HepG2 (cell line): ENCODE measurements at regions not wholly inside any gene's neighbourhood (a gene's known extent, or its start where the extent isn't known, plus 50 kb on each side); places are given as distances from the start of the nearest gene placed in this dataset.

Experiments
- ATAC-seq: fragments of 200-7000 bp; cut with Tn5 transposase; 3 replicates; pipeline ENCODE4 v1.9.1; 2020; ENCODE audit warnings: mild to moderate bottlenecking, moderate library complexity
- BruUV-seq: library from RNA; stranded (reverse); fragments of 400-500 nt; replicated peaks from 2 replicates; lab custom pipeline; 2021; lab: Mats Ljungman, UMichigan
- CTCF ChIA-PET: fragments of 300-600 bp; formaldehyde crosslinking; extraction: SDS; loops from one replicate; lab custom pipeline; 2021; ENCODE audit warnings: low total read pairs, inconsistent platforms, low intra/inter-chr PET ratio; lab: Yijun Ruan, JAX
- POLR2A ChIA-PET: fragments of 350-600 bp; sonication (Branson Sonifier 250); formaldehyde crosslinking; loops from one replicate; lab custom pipeline; 2020; ENCODE audit warnings: antibody characterized with exemption, inconsistent platforms; lab: Yijun Ruan, JAX
- DNase-seq: peaks from one replicate; pipeline ENCODE4 v3.0.0-alpha.2; 2015; ENCODE audit warnings: low spot score
- FAIRE-seq: peaks from 3 replicates; lab custom pipeline; 2011; peaks lifted over from hg19 to GRCh38; lab: Jason Lieb, UNC
- H2AFZ ChIP-seq: one replicate; pipeline ENCODE4 v1.6.1; 2011; ENCODE audit warnings: low read length, inconsistent platforms
- H3K27ac ChIP-seq: fragments of 300-600 bp; 3 replicates; pipeline ENCODE4 v1.8.0; 2011; ENCODE audit warnings: mixed run types, mild to moderate bottlenecking, mixed read lengths, low read length, inconsistent platforms; ENCODE audit not compliant: insufficient read depth; ENCODE audit errors: extremely low read length
- H3K27me3 ChIP-seq, 2 experiments: fragments of 200-600 bp in 1 of 2; 2 replicates in 1 of 2; 3 replicates in 1 of 2; pipeline versions ENCODE4 v1.6.0 to v1.8.0; 2011; ENCODE audit warnings: low read length in 2 of 2, mild to moderate bottlenecking in 2 of 2, moderate library complexity in 2 of 2, inconsistent platforms in 1 of 2; ENCODE audit not compliant: insufficient read depth in 2 of 2, control insufficient read depth in 1 of 2
- H3K36me3 ChIP-seq, 2 experiments: fragments of 200-600 bp in 1 of 2; replicated peaks in 1 of 2; 2 replicates in 1 of 2; 3 replicates in 1 of 2; pipeline versions ENCODE4 v1.5.1 to v1.8.0; 2011; ENCODE audit warnings: low read length in 2 of 2, inconsistent platforms in 1 of 2; ENCODE audit not compliant: insufficient read depth in 2 of 2, control insufficient read depth in 1 of 2
- H3K4me1 ChIP-seq: 2 replicates; pipeline ENCODE4 v1.5.1; 2012; ENCODE audit warnings: low read length, inconsistent platforms; ENCODE audit not compliant: insufficient read depth
- H3K4me2 ChIP-seq: 2 replicates; pipeline ENCODE4 v1.6.0; 2011; ENCODE audit warnings: low read depth, low read length, inconsistent platforms
- H3K4me3 ChIP-seq, 3 experiments: fragments of 200-600 bp in 1 of 3; sonication (generic), shearing (Covaris generic) in 1 of 3; replicated peaks in 1 of 3; 2 replicates each; pipeline ENCODE4 v1.5.1; 2011 to 2016; ENCODE audit warnings: low read length in 3 of 3, inconsistent platforms in 2 of 3, low read depth in 2 of 3, mild to moderate bottlenecking in 2 of 3, control low read depth in 1 of 3, mixed read lengths in 1 of 3; ENCODE audit not compliant: insufficient read depth in 1 of 3
- H3K79me2 ChIP-seq: one replicate; pipeline ENCODE4 v1.6.1; 2011; ENCODE audit warnings: low read length, inconsistent platforms; ENCODE audit not compliant: insufficient read depth
- H3K9ac ChIP-seq: 2 replicates; pipeline ENCODE4 v1.6.0; 2011; ENCODE audit warnings: mild to moderate bottlenecking, low read depth, low read length, inconsistent platforms; ENCODE audit not compliant: insufficient read depth
- H3K9me3 ChIP-seq: 2 replicates; pipeline ENCODE4 v1.5.1; 2012; ENCODE audit warnings: mild to moderate bottlenecking, low read length
- H4K20me1 ChIP-seq: 2 replicates; pipeline ENCODE4 v1.6.0; 2011; ENCODE audit warnings: inconsistent platforms, mild to moderate bottlenecking, low read length, moderate library complexity; ENCODE audit not compliant: insufficient read depth
- ATF1 ChIP-seq: IDR thresholded peaks from 2 replicates; pipeline ENCODE4 v1.6.1; 2016; ENCODE audit warnings: mild to moderate bottlenecking, control low read depth
- GATAD2A ChIP-seq: IDR thresholded peaks from 2 replicates; pipeline ENCODE4 v1.6.1; 2016
- GZF1 ChIP-seq: sonication (generic); formaldehyde crosslinking; IDR thresholded peaks from 2 replicates; pipeline ENCODE4 v1.5.1; 2020; ENCODE audit warnings: mild to moderate bottlenecking, missing genetic modification reagents
- NCOA2 ChIP-seq: sonication (generic); formaldehyde crosslinking; IDR thresholded peaks from 2 replicates; pipeline ENCODE4 v1.8.0; 2022; ENCODE audit warnings: inconsistent platforms
- PHF8 ChIP-seq: sonication (generic); formaldehyde crosslinking; IDR thresholded peaks from 2 replicates; pipeline ENCODE4 v1.5.0; 2020; ENCODE audit warnings: missing genetic modification reagents
- STAG1 ChIP-seq: sonication (generic); formaldehyde crosslinking; IDR thresholded peaks from 2 replicates; pipeline ENCODE4 v1.4.0; 2020; ENCODE audit warnings: missing genetic modification reagents
- ZFP41 ChIP-seq: sonication (generic); formaldehyde crosslinking; IDR thresholded peaks from 2 replicates; pipeline ENCODE4 v1.4.0; 2020; ENCODE audit warnings: mild to moderate bottlenecking, missing genetic modification reagents, borderline replicate concordance
- ZNF644 ChIP-seq: IDR thresholded peaks from 2 replicates; pipeline ENCODE4 v1.6.1; 2016; ENCODE audit warnings: low read depth
- ZNF772 ChIP-seq: sonication (generic); formaldehyde crosslinking; IDR thresholded peaks from 2 replicates; pipeline ENCODE4 v1.5.0; 2020; ENCODE audit warnings: mild to moderate bottlenecking, missing genetic modification reagents
- ZNF883 ChIP-seq: sonication (generic); formaldehyde crosslinking; IDR thresholded peaks from 2 replicates; pipeline ENCODE4 v1.5.1; 2020; ENCODE audit warnings: mild to moderate bottlenecking, missing genetic modification reagents; ENCODE audit errors: not compliant biosample characterization
- WGBS: methylation state at CpG from one replicate; pipeline ENCODE4 v1.1.6; 2017; ENCODE audit warnings: low lambda C conversion rate; 5-methylcytosine and 5-hydroxymethylcytosine counted together
- in situ Hi-C: cut with HindIII; loops from 2 replicates; pipeline ENCODE4 v1.10.0; 2017; ENCODE audit warnings: low pct_unique_long_range_greater_than_20kb; ENCODE audit not compliant: extremely low pct_ligation_motif_present
- intact Hi-C: fragments of 100-400 bp; cut with micrococcal nuclease; formaldehyde crosslinking; loops from one replicate; pipeline ENCODE4 v1.10.0; 2022; ENCODE audit not compliant: unreplicated experiment
- TF ChIP-seq, protein P1 (sequence below): sonication (generic); formaldehyde crosslinking; IDR thresholded peaks from 2 replicates; pipeline ENCODE4 v1.4.0; 2020; ENCODE audit warnings: mild to moderate bottlenecking, missing genetic modification reagents
- TF ChIP-seq, protein P2 (sequence below): sonication (generic); formaldehyde crosslinking; IDR thresholded peaks from 2 replicates; pipeline ENCODE4 v1.4.0; 2020; ENCODE audit warnings: missing genetic modification reagents, borderline replicate concordance
- TF ChIP-seq, protein P3 (sequence below): sonication (generic); formaldehyde crosslinking; IDR thresholded peaks from 2 replicates; pipeline ENCODE4 v1.9.0; 2022; ENCODE audit warnings: missing genetic modification reagents, mild to moderate bottlenecking, borderline replicate concordance
- TF ChIP-seq, protein P4 (sequence below): sonication (generic); formaldehyde crosslinking; IDR thresholded peaks from 2 replicates; pipeline ENCODE4 v1.5.0; 2020; ENCODE audit warnings: mild to moderate bottlenecking, missing genetic modification reagents, borderline replicate concordance

DNA sequence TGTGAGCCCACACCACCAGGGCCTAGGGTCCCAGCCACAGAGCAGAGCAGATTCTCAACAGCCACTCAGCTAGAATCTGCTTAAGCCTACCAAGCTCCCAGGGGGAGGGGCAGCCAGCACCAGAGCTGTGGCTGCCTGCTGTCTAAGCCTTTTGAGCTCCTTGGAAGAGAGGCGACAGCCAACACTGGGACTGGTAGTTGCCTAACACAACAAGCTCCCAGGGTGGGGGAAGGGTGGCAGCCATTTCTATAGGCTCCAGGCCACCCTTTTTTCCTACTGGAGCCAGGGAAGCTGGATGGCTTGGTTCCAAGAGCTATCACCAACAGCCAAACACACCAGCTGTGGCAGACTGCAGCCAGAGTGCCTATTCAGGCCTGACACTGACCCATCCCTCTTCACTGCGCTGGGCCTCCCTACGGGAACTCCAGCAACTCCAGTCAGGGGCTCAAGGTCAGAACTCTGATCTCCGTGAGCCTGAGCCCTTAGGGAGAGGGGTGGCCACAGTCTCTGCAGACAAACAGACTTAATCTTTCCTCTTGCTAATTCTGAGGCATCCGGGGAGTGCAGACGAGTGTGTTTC is 1824.3 kb upstream of the CELF4 start:
- CTCF ChIA-PET, result no interaction called here
- TF ChIP-seq NCOA2 (CRISPR knock-in tag) (peak; percentile 27; the same call in 1 of the 2 replicates), GATAD2A (CRISPR knock-in tag) (peak; percentile 33; the same call in 1 of the 2 replicates), STAG1 (CRISPR knock-in tag) (0 out of 2 replicates have a peak, but pooled peaks have one; percentile 2), ZNF883 (CRISPR knock-in tag) (no peak), ATF1 (CRISPR knock-in tag) (no peak), GZF1 (CRISPR knock-in tag) (no peak), ZFP41 (CRISPR knock-in tag) (0 out of 2 replicates have a peak, but pooled peaks have one; percentile 5), PHF8 (CRISPR knock-in tag) (0 out of 2 replicates have a peak, but pooled peaks have one; percentile 35), ZNF772 (CRISPR knock-in tag) (no peak), ZNF644 (CRISPR knock-in tag) (peak; percentile 52; the same call in 1 of the 2 replicates)
- TF ChIP-seq, protein P1, sequence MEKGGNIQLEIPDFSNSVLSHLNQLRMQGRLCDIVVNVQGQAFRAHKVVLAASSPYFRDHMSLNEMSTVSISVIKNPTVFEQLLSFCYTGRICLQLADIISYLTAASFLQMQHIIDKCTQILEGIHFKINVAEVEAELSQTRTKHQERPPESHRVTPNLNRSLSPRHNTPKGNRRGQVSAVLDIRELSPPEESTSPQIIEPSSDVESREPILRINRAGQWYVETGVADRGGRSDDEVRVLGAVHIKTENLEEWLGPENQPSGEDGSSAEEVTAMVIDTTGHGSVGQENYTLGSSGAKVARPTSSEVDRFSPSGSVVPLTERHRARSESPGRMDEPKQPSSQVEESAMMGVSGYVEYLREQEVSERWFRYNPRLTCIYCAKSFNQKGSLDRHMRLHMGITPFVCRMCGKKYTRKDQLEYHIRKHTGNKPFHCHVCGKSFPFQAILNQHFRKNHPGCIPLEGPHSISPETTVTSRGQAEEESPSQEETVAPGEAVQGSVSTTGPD, result 0 out of 2 replicates have a peak, but pooled peaks have one; percentile 37
- TF ChIP-seq, protein P2, sequence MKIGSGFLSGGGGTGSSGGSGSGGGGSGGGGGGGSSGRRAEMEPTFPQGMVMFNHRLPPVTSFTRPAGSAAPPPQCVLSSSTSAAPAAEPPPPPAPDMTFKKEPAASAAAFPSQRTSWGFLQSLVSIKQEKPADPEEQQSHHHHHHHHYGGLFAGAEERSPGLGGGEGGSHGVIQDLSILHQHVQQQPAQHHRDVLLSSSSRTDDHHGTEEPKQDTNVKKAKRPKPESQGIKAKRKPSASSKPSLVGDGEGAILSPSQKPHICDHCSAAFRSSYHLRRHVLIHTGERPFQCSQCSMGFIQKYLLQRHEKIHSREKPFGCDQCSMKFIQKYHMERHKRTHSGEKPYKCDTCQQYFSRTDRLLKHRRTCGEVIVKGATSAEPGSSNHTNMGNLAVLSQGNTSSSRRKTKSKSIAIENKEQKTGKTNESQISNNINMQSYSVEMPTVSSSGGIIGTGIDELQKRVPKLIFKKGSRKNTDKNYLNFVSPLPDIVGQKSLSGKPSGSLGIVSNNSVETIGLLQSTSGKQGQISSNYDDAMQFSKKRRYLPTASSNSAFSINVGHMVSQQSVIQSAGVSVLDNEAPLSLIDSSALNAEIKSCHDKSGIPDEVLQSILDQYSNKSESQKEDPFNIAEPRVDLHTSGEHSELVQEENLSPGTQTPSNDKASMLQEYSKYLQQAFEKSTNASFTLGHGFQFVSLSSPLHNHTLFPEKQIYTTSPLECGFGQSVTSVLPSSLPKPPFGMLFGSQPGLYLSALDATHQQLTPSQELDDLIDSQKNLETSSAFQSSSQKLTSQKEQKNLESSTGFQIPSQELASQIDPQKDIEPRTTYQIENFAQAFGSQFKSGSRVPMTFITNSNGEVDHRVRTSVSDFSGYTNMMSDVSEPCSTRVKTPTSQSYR (CRISPR knock-in tag), result peak; percentile 60; the same call in 1 of the 2 replicates
- TF ChIP-seq, protein P3, sequence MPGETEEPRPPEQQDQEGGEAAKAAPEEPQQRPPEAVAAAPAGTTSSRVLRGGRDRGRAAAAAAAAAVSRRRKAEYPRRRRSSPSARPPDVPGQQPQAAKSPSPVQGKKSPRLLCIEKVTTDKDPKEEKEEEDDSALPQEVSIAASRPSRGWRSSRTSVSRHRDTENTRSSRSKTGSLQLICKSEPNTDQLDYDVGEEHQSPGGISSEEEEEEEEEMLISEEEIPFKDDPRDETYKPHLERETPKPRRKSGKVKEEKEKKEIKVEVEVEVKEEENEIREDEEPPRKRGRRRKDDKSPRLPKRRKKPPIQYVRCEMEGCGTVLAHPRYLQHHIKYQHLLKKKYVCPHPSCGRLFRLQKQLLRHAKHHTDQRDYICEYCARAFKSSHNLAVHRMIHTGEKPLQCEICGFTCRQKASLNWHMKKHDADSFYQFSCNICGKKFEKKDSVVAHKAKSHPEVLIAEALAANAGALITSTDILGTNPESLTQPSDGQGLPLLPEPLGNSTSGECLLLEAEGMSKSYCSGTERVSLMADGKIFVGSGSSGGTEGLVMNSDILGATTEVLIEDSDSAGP (CRISPR knock-in tag), result peak; percentile 23; the same call in 1 of the 2 replicates
- TF ChIP-seq, protein P4, sequence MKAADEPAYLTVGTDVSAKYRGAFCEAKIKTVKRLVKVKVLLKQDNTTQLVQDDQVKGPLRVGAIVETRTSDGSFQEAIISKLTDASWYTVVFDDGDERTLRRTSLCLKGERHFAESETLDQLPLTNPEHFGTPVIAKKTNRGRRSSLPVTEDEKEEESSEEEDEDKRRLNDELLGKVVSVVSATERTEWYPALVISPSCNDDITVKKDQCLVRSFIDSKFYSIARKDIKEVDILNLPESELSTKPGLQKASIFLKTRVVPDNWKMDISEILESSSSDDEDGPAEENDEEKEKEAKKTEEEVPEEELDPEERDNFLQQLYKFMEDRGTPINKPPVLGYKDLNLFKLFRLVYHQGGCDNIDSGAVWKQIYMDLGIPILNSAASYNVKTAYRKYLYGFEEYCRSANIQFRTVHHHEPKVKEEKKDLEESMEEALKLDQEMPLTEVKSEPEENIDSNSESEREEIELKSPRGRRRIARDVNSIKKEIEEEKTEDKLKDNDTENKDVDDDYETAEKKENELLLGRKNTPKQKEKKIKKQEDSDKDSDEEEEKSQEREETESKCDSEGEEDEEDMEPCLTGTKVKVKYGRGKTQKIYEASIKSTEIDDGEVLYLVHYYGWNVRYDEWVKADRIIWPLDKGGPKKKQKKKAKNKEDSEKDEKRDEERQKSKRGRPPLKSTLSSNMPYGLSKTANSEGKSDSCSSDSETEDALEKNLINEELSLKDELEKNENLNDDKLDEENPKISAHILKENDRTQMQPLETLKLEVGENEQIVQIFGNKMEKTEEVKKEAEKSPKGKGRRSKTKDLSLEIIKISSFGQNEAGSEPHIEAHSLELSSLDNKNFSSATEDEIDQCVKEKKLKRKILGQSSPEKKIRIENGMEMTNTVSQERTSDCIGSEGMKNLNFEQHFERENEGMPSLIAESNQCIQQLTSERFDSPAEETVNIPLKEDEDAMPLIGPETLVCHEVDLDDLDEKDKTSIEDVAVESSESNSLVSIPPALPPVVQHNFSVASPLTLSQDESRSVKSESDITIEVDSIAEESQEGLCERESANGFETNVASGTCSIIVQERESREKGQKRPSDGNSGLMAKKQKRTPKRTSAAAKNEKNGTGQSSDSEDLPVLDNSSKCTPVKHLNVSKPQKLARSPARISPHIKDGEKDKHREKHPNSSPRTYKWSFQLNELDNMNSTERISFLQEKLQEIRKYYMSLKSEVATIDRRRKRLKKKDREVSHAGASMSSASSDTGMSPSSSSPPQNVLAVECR, result peak; percentile 38; the same call in 1 of the 2 replicates

More for the DNA sequence above, 1824.3 kb upstream of the CELF4 start:
- H3K36me3 ChIP-seq, result no peaks in the 10 kb centered on the region
- in situ Hi-C loops (no loop called here), intact Hi-C loops (no loop called here)
- peak; percentile 33 for DNase-seq
- H3K27me3 ChIP-seq, result no peaks in the 10 kb centered on the region
- 58% methylated on average over 6 of the region's 6 CpGs for WGBS
- POLR2A ChIA-PET, result interaction anchor here (1.1 kb wide), 1 partner anchor 17 kb away, joined by 3 read pairs; no protein-coding TSS in a partner anchor
- H3K27ac ChIP-seq, result peak overlapping the region; percentile 50
- no peak for FAIRE-seq
- H2AFZ ChIP-seq, result peak overlapping the region; percentile 82
- peak; percentile 99 for ATAC-seq
- no peak overlapping the region for H3K9ac ChIP-seq
- no peaks in the 10 kb centered on the region for H3K79me2 ChIP-seq
- H3K4me1 ChIP-seq, result peaks cover 12% of the 10 kb centered on the region
- peak overlapping the region; percentile 49 for H3K4me2 ChIP-seq
- H3K4me3 ChIP-seq, result no peak overlapping the region
- 0 out of 2 replicates have a peak, but pooled peaks cover 4% of the 10 kb centered on the region for H3K9me3 ChIP-seq
- H4K20me1 ChIP-seq, result no peaks in the 10 kb centered on the region
- BruUV-seq, result no TSS peak
